Natural killer cell (primary cell): ENCODE measurements at regions not wholly inside any gene's neighbourhood (a gene's known extent, or its start where the extent isn't known, plus 50 kb on each side); places are given as distances from the start of the nearest gene placed in this dataset.

Source experiments
- ATAC-seq, 3 donors: fragments of 150-1000 bp in 2 of 3; fragments of 200-7000 bp in 1 of 3; cut with Tn5 transposase; 1 replicate in 1 of 3; 2 replicates in 2 of 3; pipeline ENCODE4 v1.10.0; 2021; ENCODE audit warnings: mild to moderate bottlenecking in 2 of 3, moderate library complexity in 2 of 3
- DNase-seq, 2 donors: peaks; one replicate each; pipeline versions ENCODE4 v3.0.0 to v3.0.0-alpha.2; 2013 to 2021; ENCODE audit warnings: mixed read lengths in 1 of 2
- H3K27ac ChIP-seq: one replicate; pipeline ENCODE4 v1.5.1; 2013; ENCODE audit warnings: mild to moderate bottlenecking, low read length
- H3K27me3 ChIP-seq: one replicate; pipeline ENCODE4 v1.6.1; 2013; ENCODE audit warnings: low read length; ENCODE audit not compliant: control insufficient read depth, insufficient read depth
- H3K36me3 ChIP-seq: one replicate; pipeline ENCODE4 v1.6.1; 2013; ENCODE audit warnings: low read length; ENCODE audit not compliant: control insufficient read depth, insufficient read depth
- H3K4me1 ChIP-seq: one replicate; pipeline ENCODE4 v1.6.1; 2013; ENCODE audit warnings: low read length; ENCODE audit not compliant: control insufficient read depth, insufficient read depth
- H3K4me3 ChIP-seq: one replicate; pipeline ENCODE4 v1.5.1; 2013; ENCODE audit warnings: low read length
- H3K9me3 ChIP-seq: one replicate; pipeline ENCODE4 v1.6.1; 2013; ENCODE audit warnings: low read length; ENCODE audit not compliant: control insufficient read depth, insufficient read depth
- H3K27ac Mint-ChIP-seq, 2 donors: one replicate each; pipeline ENCODE4 v1.8.0; 2022; ENCODE audit warnings: mild to moderate bottlenecking in 2 of 2, mixed read lengths in 2 of 2, moderate library complexity in 1 of 2
- H3K27me3 Mint-ChIP-seq, 2 donors: one replicate each; pipeline ENCODE4 v1.8.0; 2022; ENCODE audit warnings: low read depth in 2 of 2, mixed read lengths in 2 of 2
- H3K36me3 Mint-ChIP-seq: one replicate; pipeline ENCODE4 v1.8.0; 2022; ENCODE audit warnings: mixed read lengths
- H3K4me1 Mint-ChIP-seq, 2 donors: one replicate each; pipeline ENCODE4 v1.8.0; 2022; ENCODE audit warnings: mixed read lengths in 2 of 2
- H3K4me3 Mint-ChIP-seq: one replicate; pipeline ENCODE4 v1.8.0; 2022; ENCODE audit warnings: mild to moderate bottlenecking, moderate library complexity, mixed read lengths
- H3K9me3 Mint-ChIP-seq, 2 donors: one replicate each; pipeline ENCODE4 v1.8.0; 2022; ENCODE audit warnings: mixed read lengths in 2 of 2
- WGBS: methylation state at CpG from one replicate; pipeline ENCODE4 v1.1.7; 2013; ENCODE audit warnings: missing lambda C conversion rate; ENCODE audit not compliant: insufficient coverage; 5-methylcytosine and 5-hydroxymethylcytosine counted together
- intact Hi-C: fragments of 100-400 bp; cut with micrococcal nuclease; formaldehyde crosslinking; loops from one replicate; pipeline ENCODE4 v1.14.2; 2022
- TF ChIP-seq, protein P1 (sequence below): fragments of 200-600 bp; IDR thresholded peaks from one replicate; pipeline ENCODE4 v1.8.0; 2022; ENCODE audit warnings: antibody characterized with exemption

DNA sequence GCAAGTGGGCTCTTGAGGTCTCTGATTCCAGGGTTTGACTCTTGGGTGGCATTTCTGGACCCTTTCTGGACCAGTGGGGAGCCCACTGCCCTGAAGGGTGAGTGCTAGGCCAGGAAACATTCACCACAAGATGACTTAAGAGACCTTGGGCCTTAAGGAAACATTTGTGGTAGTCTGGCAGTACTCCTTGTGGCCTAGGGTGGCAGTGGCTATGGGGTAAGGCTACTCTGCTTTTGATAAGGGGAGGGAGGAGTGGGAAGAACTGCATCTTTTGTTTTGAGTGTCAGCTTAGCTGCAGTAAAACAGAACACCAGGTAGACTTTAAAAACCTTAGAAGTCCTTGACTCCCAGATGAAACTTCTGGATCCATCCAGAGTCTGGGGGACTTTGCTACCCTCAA lies 529.3 kb upstream of the LRRC7 start:
- no peaks in the 10 kb centered on the region for H3K36me3 ChIP-seq
- Mint-ChIP-seq H3K9me3 (peaks cover 10 to 13% of the 10 kb centered on the region in 2 donors), H3K27ac (no peak overlapping the region), H3K36me3 (no peaks in the 10 kb centered on the region), H3K27me3 (no peaks in the 10 kb centered on the region), H3K4me3 (no peak overlapping the region), H3K4me1 (no peaks in the 10 kb centered on the region)
- no peak overlapping the region for H3K27ac ChIP-seq
- peaks cover 20% of the 10 kb centered on the region for H3K9me3 ChIP-seq
- ATAC-seq (no peak), DNase-seq (no peak)
- H3K4me3 ChIP-seq: no peak overlapping the region
- no peaks in the 10 kb centered on the region for H3K4me1 ChIP-seq
- intact Hi-C loops: no loop called here
- TF ChIP-seq, protein P1, sequence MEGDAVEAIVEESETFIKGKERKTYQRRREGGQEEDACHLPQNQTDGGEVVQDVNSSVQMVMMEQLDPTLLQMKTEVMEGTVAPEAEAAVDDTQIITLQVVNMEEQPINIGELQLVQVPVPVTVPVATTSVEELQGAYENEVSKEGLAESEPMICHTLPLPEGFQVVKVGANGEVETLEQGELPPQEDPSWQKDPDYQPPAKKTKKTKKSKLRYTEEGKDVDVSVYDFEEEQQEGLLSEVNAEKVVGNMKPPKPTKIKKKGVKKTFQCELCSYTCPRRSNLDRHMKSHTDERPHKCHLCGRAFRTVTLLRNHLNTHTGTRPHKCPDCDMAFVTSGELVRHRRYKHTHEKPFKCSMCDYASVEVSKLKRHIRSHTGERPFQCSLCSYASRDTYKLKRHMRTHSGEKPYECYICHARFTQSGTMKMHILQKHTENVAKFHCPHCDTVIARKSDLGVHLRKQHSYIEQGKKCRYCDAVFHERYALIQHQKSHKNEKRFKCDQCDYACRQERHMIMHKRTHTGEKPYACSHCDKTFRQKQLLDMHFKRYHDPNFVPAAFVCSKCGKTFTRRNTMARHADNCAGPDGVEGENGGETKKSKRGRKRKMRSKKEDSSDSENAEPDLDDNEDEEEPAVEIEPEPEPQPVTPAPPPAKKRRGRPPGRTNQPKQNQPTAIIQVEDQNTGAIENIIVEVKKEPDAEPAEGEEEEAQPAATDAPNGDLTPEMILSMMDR: no peak
- no peaks in the 10 kb centered on the region for H3K27me3 ChIP-seq

DNA sequence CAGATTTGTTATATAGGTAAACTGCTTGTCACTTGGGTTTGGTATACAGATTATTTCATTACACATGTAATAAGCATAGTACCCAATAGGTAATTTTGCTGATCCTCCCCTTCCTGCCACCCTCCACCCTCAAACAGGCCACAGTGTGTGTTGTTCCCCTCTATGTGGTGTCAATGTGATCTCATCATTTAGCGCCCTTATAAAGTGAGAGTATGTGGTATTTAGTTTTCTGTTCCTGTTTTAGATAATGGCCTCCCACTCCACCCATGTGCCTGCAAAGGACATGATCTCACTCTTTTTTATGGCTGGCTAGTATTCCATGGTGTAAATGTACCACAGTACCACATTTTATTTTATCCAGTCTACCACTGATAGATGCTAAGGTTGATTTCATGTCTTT lies 522.1 kb upstream of the LRRC7 start:
- DNase-seq: no peak
- Mint-ChIP-seq H3K36me3 (peaks cover 7% of the 10 kb centered on the region), H3K9me3 (peaks cover 6 to 12% of the 10 kb centered on the region in 2 donors), H3K4me3 (no peak overlapping the region), H3K27ac (no peak overlapping the region), H3K4me1 (no peaks in the 10 kb centered on the region), H3K27me3 (no peaks in the 10 kb centered on the region)
- Histone ChIP-seq H3K27me3 (no peaks in the 10 kb centered on the region), H3K4me3 (no peak overlapping the region), H3K9me3 (peaks cover 3% of the 10 kb centered on the region), H3K4me1 (no peaks in the 10 kb centered on the region), H3K36me3 (no peaks in the 10 kb centered on the region), H3K27ac (no peak overlapping the region)
- WGBS: no CpG with 5 or more reads among the region's 1 CpG
- intact Hi-C loops: no loop called here
- ATAC-seq: no peak
- TF ChIP-seq, protein P1: no peak

- H3K4me1 Mint-ChIP-seq: no peaks in the 10 kb centered on the region
- H3K9me3 ChIP-seq: peaks cover 6% of the 10 kb centered on the region
- no peak overlapping the region for H3K4me3 ChIP-seq
- no peaks in the 10 kb centered on the region for H3K27me3 ChIP-seq
- intact Hi-C loops: no loop called here
- DNase-seq (no peak), ATAC-seq (no peak)
- H3K4me1 ChIP-seq: no peaks in the 10 kb centered on the region
- H3K27me3 Mint-ChIP-seq: no peaks in the 10 kb centered on the region
- H3K36me3 ChIP-seq: no peaks in the 10 kb centered on the region
- H3K9me3 Mint-ChIP-seq: peaks cover 14 to 16% of the 10 kb centered on the region in 2 donors
- no peaks in the 10 kb centered on the region for H3K36me3 Mint-ChIP-seq
- 84% methylated on average over 1 of the region's 2 CpGs for WGBS
- H3K27ac Mint-ChIP-seq: no peak overlapping the region
- TF ChIP-seq, protein P1: no peak
- H3K27ac ChIP-seq: no peak overlapping the region
- no peak overlapping the region for H3K4me3 Mint-ChIP-seq
These were observed 512.5 kb upstream of the LRRC7 start for GRCh38 chr1:69055194-69055593.

- no peaks in the 10 kb centered on the region for H3K27me3 ChIP-seq
- no peaks in the 10 kb centered on the region for H3K4me1 Mint-ChIP-seq
- H3K27ac Mint-ChIP-seq: no peak overlapping the region
- no peak for DNase-seq
- H3K4me3 ChIP-seq: no peak overlapping the region
- H3K36me3 ChIP-seq: no peaks in the 10 kb centered on the region
- TF ChIP-seq, protein P1: no peak
- no peak for ATAC-seq
- no peaks in the 10 kb centered on the region for H3K4me1 ChIP-seq
- no peak overlapping the region for H3K4me3 Mint-ChIP-seq
- H3K36me3 Mint-ChIP-seq: no peaks in the 10 kb centered on the region
- peaks cover 16 to 17% of the 10 kb centered on the region in 2 donors for H3K9me3 Mint-ChIP-seq
- peaks cover 6% of the 10 kb centered on the region for H3K9me3 ChIP-seq
- intact Hi-C loops: no loop called here
- H3K27ac ChIP-seq: no peak overlapping the region
- WGBS: 75% methylated on average over 1 of the region's 3 CpGs
- H3K27me3 Mint-ChIP-seq: no peaks in the 10 kb centered on the region
These were observed 509.3 kb upstream of the LRRC7 start for GRCh38 chr1:69058454-69058853.
